Psoas muscle (tissue), 7 donors: ENCODE measurements at regions not wholly inside any gene's neighbourhood (a gene's known extent, or its start where the extent isn't known, plus 50 kb on each side); places are given as distances from the start of the nearest gene placed in this dataset.

Experiments used
- ATAC-seq, 4 donors: fragments of 200-7000 bp; cut with Tn5 transposase; one replicate each; pipeline ENCODE4 v1.9.1; 2020; ENCODE audit warnings: moderate library complexity in 3 of 4, mild to moderate bottlenecking in 2 of 4
- DNase-seq, 2 donors: peaks; one replicate each; pipeline ENCODE4 v3.0.0-alpha.2; 2020
- H3K27ac ChIP-seq: fragments of 200-600 bp; one replicate; pipeline ENCODE4 v1.8.0; 2022
- H3K27me3 ChIP-seq, 3 donors: fragments of 200-600 bp in 1 of 3; one replicate each; pipeline versions ENCODE4 v1.6.1 to v1.8.0; 2013 to 2022; ENCODE audit warnings: low read length in 2 of 3, mild to moderate bottlenecking in 2 of 3, moderate library complexity in 1 of 3; ENCODE audit not compliant: insufficient read depth in 3 of 3
- H3K36me3 ChIP-seq, 2 donors: fragments of 200-600 bp in 1 of 2; one replicate each; pipeline versions ENCODE4 v1.6.1 to v1.8.0; 2013 to 2022; ENCODE audit warnings: low read depth in 1 of 2, mild to moderate bottlenecking in 1 of 2, moderate library complexity in 1 of 2; ENCODE audit not compliant: insufficient read depth in 1 of 2
- H3K4me1 ChIP-seq: fragments of 200-600 bp; one replicate; pipeline ENCODE4 v1.8.0; 2022
- H3K4me3 ChIP-seq: fragments of 200-600 bp; one replicate; pipeline ENCODE4 v1.8.0; 2022; ENCODE audit warnings: mild to moderate bottlenecking
- H3K9me3 ChIP-seq: fragments of 200-600 bp; one replicate; pipeline ENCODE4 v1.8.0; 2022
- CTCF ChIP-seq: fragments of 200-600 bp; IDR thresholded peaks from one replicate; pipeline ENCODE4 v1.8.0; 2022; ENCODE audit warnings: antibody characterized with exemption
- whole genome bisulfite sequencing, 3 donors: extraction: QIAGEN DNeasy Blood & Tissue Kit; methylation state at CpG; one replicate each; pipeline versions ENCODE4 v1.1.6 to v1.1.7; 2013; 5-methylcytosine and 5-hydroxymethylcytosine counted together
- intact Hi-C, 2 donors: fragments of 100-400 bp; cut with DNase I; formaldehyde crosslinking; loops; one replicate each; pipeline versions ENCODE4 v1.11.0 to v1.14.2; 2022
- donor health status: healthy with polysubstance abuse.
- donor health status: DM: no; HTN: no; CAD: no; lungs with moderate emphysema.
- donor health status: Bipolar disorder and iron deficiency.
- donor health status: healthy.
- donor health status: DM: yes; HTN: yes; CAD: no.
- donor health status: DM: no; HTN: no; CAD: no.
- donor health status: DM: yes; HTN: yes; CAD: no.

DNA sequence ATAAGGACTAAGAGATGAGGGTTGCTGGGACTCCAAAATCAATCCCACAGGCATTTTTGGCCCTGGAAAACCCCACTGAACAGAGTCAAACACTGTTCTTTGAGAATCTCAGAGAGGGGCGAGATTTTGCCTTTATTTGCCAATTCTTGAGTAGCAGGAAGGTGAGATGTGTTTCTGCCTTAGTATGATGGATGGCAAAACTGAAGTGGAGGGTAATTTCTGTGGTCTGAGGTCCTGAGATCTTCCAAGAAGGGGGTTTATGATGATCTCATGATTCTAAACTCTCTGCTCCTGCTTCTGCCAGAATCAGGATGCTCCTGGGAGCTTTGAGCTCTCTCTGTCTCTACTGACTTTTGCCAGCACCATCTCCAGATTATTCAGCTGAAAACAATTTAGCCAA lies 174.8 kb upstream of the CLINT1 start:
- Histone ChIP-seq H3K9me3 (no peaks in the 10 kb centered on the region), H3K27me3 (peaks cover 0 to 5% (median 0%) of the 10 kb centered on the region in 3 donors), H3K4me1 (no peaks in the 10 kb centered on the region), H3K27ac (no peak overlapping the region), H3K4me3 (no peak overlapping the region), H3K36me3 (no peaks in the 10 kb centered on the region)
- intact Hi-C loops = no loop called here
- ATAC-seq = no peak
- no peak for DNase-seq
- 70 to 82% (median 81%) methylated on average over 1 of the region's 1 CpG for WGBS, 3 donors
- no peak for TF ChIP-seq CTCF

GRCh38 chr5:158033076-158033475 lies 174.1 kb upstream of the CLINT1 start:
- no peak for TF ChIP-seq CTCF
- no peaks in the 10 kb centered on the region for H3K9me3 ChIP-seq
- DNase-seq = no peak
- no peaks in the 10 kb centered on the region for H3K4me1 ChIP-seq
- intact Hi-C loops = no loop called here
- ATAC-seq = no peak
- no peak overlapping the region for H3K27ac ChIP-seq
- 91 to 96% (median 93%) methylated on average over 5 of the region's 5 CpGs for WGBS, 3 donors
- H3K4me3 ChIP-seq = no peak overlapping the region
- no peaks in the 10 kb centered on the region for H3K36me3 ChIP-seq
- H3K27me3 ChIP-seq = peaks cover 0 to 5% (median 0%) of the 10 kb centered on the region in 3 donors

GRCh38 chr5:158032246-158032645 lies 173.3 kb upstream of the CLINT1 start:
- Histone ChIP-seq H3K36me3 (no peaks in the 10 kb centered on the region), H3K9me3 (no peaks in the 10 kb centered on the region), H3K4me3 (no peak overlapping the region), H3K27me3 (peaks cover 0 to 5% (median 0%) of the 10 kb centered on the region in 3 donors), H3K27ac (no peak overlapping the region), H3K4me1 (no peaks in the 10 kb centered on the region)
- DNase-seq = no peak
- ATAC-seq = no peak
- intact Hi-C loops = no loop called here
- no peak for TF ChIP-seq CTCF
- 61 to 79% (median 79%) methylated on average over 1 of the region's 1 CpG for WGBS, 3 donors

- intact Hi-C loops = no loop called here
- no peak for DNase-seq
- H3K27me3 ChIP-seq = peaks cover 0 to 2% (median 1%) of the 10 kb centered on the region in 3 donors
These were observed 169.1 kb upstream of the CLINT1 start for GRCh38 chr5:158027806-158028775.

More at GRCh38 chr5:158027806-158028775, 169.1 kb upstream of the CLINT1 start:
- no peak overlapping the region for H3K4me3 ChIP-seq
- no peaks in the 10 kb centered on the region for H3K36me3 ChIP-seq
- no peak overlapping the region for H3K27ac ChIP-seq
- H3K9me3 ChIP-seq = no peaks in the 10 kb centered on the region
- 39 to 65% (median 49%) methylated on average over 5 of the region's 5 CpGs for WGBS, 3 donors
- ATAC-seq = no peak
- no peaks in the 10 kb centered on the region for H3K4me1 ChIP-seq
- no peak for TF ChIP-seq CTCF
